Transverse colon (tissue), 3 donors: ENCODE measurements at regions not wholly inside any gene's neighbourhood (a gene's known extent, or its start where the extent isn't known, plus 50 kb on each side); places are given as distances from the start of the nearest gene placed in this dataset.

Experiments
- EP300 ChIP-seq: sonication (generic); formaldehyde crosslinking; IDR thresholded peaks from one replicate; pipeline ENCODE4 v1.6.1; 2017; ENCODE audit warnings: antibody characterized with exemption, low read depth
- POLR2A ChIP-seq: fragments of 450-650 bp; IDR thresholded peaks from one replicate; pipeline ENCODE4 v1.6.1; 2016; ENCODE audit warnings: antibody characterized with exemption, mild to moderate bottlenecking, moderate library complexity
- TF ChIP-seq, protein P1 (sequence below), 5 experiments: fragments of 200-600 bp in 3 of 5; fragments of 450-650 bp in 2 of 5; sonication (generic) in 3 of 5; IDR thresholded peaks; 1 replicate in 2 of 5; 2 replicates in 3 of 5; pipeline ENCODE4 v1.5.1; 2016 to 2017; ENCODE audit warnings: antibody characterized with exemption in 5 of 5, inconsistent platforms in 3 of 5, mild to moderate bottlenecking in 2 of 5, moderate library complexity in 1 of 5

- TF ChIP-seq, protein P1, sequence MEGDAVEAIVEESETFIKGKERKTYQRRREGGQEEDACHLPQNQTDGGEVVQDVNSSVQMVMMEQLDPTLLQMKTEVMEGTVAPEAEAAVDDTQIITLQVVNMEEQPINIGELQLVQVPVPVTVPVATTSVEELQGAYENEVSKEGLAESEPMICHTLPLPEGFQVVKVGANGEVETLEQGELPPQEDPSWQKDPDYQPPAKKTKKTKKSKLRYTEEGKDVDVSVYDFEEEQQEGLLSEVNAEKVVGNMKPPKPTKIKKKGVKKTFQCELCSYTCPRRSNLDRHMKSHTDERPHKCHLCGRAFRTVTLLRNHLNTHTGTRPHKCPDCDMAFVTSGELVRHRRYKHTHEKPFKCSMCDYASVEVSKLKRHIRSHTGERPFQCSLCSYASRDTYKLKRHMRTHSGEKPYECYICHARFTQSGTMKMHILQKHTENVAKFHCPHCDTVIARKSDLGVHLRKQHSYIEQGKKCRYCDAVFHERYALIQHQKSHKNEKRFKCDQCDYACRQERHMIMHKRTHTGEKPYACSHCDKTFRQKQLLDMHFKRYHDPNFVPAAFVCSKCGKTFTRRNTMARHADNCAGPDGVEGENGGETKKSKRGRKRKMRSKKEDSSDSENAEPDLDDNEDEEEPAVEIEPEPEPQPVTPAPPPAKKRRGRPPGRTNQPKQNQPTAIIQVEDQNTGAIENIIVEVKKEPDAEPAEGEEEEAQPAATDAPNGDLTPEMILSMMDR (IDR thresholded peaks at IDR 0.05): no peak
- TF ChIP-seq POLR2A (no peak), EP300 (no peak)
Observed at GRCh38 chr5:25262221-25262620, 617.4 kb upstream of the CDH10 start.
